Psoas muscle (tissue), 7 donors: ENCODE measurements at regions not wholly inside any gene's neighbourhood (a gene's known extent, or its start where the extent isn't known, plus 50 kb on each side); places are given as distances from the start of the nearest gene placed in this dataset.
A peak's percentile ranks its signal among the peaks of the same experiment; 100 is the strongest.
"Not testable (repeated sequence)": the region's sequence is repeated elsewhere in the genome, so short reads cannot be mapped to it uniquely, and the experiment has no call there.

Experiments
- ATAC-seq, 4 donors: fragments of 200-7000 bp; cut with Tn5 transposase; one replicate each; pipeline ENCODE4 v1.9.1; 2020; ENCODE audit warnings: moderate library complexity in 3 of 4, mild to moderate bottlenecking in 2 of 4
- DNase-seq, 2 donors: peaks; one replicate each; pipeline ENCODE4 v3.0.0-alpha.2; 2020
- H3K27ac ChIP-seq: fragments of 200-600 bp; one replicate; pipeline ENCODE4 v1.8.0; 2022
- H3K27me3 ChIP-seq, 3 donors: fragments of 200-600 bp in 1 of 3; one replicate each; pipeline versions ENCODE4 v1.6.1 to v1.8.0; 2013 to 2022; ENCODE audit warnings: low read length in 2 of 3, mild to moderate bottlenecking in 2 of 3, moderate library complexity in 1 of 3; ENCODE audit not compliant: insufficient read depth in 3 of 3
- H3K36me3 ChIP-seq, 2 donors: fragments of 200-600 bp in 1 of 2; one replicate each; pipeline versions ENCODE4 v1.6.1 to v1.8.0; 2013 to 2022; ENCODE audit warnings: low read depth in 1 of 2, mild to moderate bottlenecking in 1 of 2, moderate library complexity in 1 of 2; ENCODE audit not compliant: insufficient read depth in 1 of 2
- H3K4me1 ChIP-seq: fragments of 200-600 bp; one replicate; pipeline ENCODE4 v1.8.0; 2022
- H3K4me3 ChIP-seq: fragments of 200-600 bp; one replicate; pipeline ENCODE4 v1.8.0; 2022; ENCODE audit warnings: mild to moderate bottlenecking
- H3K9me3 ChIP-seq: fragments of 200-600 bp; one replicate; pipeline ENCODE4 v1.8.0; 2022
- WGBS, 3 donors: extraction: QIAGEN DNeasy Blood & Tissue Kit; methylation state at CpG; one replicate each; pipeline versions ENCODE4 v1.1.6 to v1.1.7; 2013; 5-methylcytosine and 5-hydroxymethylcytosine counted together
- intact Hi-C, 2 donors: fragments of 100-400 bp; cut with DNase I; formaldehyde crosslinking; loops; one replicate each; pipeline versions ENCODE4 v1.11.0 to v1.14.2; 2022
- TF ChIP-seq, protein P1 (sequence below): fragments of 200-600 bp; IDR thresholded peaks from one replicate; pipeline ENCODE4 v1.8.0; 2022; ENCODE audit warnings: antibody characterized with exemption
- donor health status: healthy with polysubstance abuse.
- donor health status: DM: no; HTN: no; CAD: no; lungs with moderate emphysema.
- donor health status: Bipolar disorder and iron deficiency.
- donor health status: healthy.
- donor health status: DM: yes; HTN: yes; CAD: no.
- donor health status: DM: no; HTN: no; CAD: no.
- donor health status: DM: yes; HTN: yes; CAD: no.

DNA sequence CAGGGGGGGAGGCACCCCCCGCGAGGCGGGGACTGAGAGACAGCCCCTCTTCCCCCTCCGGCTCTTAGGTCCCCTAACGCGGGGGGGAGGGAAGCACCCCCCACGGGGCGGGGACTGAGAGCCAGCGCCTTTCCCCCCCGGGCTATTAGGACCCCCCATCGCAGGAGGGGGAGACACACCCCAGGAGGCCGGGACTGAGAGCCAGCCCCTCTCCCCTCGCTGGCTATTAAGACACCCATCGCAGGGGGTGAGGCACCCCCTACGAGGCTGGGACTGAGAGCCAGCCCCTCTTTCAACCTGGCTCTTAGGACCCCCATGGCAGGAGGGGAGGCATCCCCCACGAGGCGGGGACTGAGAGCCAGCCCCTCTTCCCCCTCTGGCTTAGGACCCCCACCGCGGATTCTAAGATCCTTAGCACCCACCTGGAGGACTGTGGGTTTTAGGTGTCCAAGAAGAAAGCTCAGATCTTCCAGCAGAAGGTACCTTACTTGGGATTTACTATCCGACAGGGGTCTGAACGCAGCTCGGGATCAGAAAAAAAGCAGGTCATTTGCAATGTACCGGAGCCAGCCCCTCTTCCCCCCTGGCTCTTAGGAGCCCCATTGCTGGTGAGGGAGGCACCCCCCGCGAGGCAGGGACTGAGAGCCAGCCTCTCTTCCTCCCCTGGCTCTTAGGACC, 197.8 kb upstream of the PZP start:
- intact Hi-C loops: no loop called here
- ATAC-seq (no peak), DNase-seq (no peak)
- Histone ChIP-seq H3K4me3 (peak overlapping the region; percentile 55), H3K4me1 (no peaks in the 10 kb centered on the region), H3K27me3 (no peaks in the 10 kb centered on the region), H3K27ac (no peak overlapping the region), H3K36me3 (no peaks in the 10 kb centered on the region), H3K9me3 (no peaks in the 10 kb centered on the region)
- 45 to 77% (median 65%) methylated on average over 7 to 18 of the region's 25 CpGs for WGBS, 3 donors
- TF ChIP-seq, protein P1, sequence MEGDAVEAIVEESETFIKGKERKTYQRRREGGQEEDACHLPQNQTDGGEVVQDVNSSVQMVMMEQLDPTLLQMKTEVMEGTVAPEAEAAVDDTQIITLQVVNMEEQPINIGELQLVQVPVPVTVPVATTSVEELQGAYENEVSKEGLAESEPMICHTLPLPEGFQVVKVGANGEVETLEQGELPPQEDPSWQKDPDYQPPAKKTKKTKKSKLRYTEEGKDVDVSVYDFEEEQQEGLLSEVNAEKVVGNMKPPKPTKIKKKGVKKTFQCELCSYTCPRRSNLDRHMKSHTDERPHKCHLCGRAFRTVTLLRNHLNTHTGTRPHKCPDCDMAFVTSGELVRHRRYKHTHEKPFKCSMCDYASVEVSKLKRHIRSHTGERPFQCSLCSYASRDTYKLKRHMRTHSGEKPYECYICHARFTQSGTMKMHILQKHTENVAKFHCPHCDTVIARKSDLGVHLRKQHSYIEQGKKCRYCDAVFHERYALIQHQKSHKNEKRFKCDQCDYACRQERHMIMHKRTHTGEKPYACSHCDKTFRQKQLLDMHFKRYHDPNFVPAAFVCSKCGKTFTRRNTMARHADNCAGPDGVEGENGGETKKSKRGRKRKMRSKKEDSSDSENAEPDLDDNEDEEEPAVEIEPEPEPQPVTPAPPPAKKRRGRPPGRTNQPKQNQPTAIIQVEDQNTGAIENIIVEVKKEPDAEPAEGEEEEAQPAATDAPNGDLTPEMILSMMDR: no peak

DNA sequence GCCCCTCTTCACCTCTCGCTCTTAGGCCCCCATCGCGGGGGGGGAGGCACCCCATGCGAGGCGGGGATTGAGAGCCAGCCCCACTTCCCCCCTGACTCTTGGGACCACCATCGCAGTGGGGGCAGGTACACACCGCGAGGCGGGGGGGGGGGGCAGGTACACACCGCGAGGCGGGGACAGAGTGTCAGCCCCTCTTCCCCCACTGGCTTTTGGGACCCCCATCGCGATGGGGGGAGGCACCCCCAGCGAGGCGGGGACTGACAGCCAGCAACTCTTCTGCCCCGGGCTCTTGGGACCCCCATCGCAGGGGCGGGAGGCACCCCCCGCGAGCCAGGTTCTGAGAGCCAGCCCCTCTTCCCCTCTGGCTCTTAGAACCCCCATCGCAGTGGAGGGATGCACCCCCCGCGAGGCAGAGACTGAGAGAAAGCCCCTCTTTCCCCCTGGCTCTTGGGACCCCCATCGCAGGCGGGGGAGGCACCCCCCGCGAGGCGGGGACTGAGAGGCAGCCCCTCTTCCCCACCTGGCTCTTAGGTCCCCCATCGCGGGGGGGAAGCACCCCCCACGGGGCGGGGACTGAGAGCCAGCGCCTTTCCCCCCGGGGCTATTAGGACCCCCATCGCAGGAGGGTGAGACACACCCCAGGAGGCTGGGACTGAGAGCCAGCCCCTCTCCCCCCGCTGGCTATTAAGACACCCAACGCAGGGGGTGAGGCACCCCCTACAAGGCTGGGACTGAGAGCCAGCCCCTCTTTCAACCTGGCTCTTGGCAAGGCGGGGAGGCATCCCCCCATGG, 196.5 kb upstream of the PZP start:
- Histone ChIP-seq H3K36me3 (no peaks in the 10 kb centered on the region), H3K4me3 (no peak overlapping the region), H3K9me3 (no peaks in the 10 kb centered on the region), H3K27ac (no peak overlapping the region), H3K4me1 (no peaks in the 10 kb centered on the region), H3K27me3 (no peaks in the 10 kb centered on the region)
- DNase-seq (peak in 1 of 2 donors; percentile 20), ATAC-seq (no peak)
- TF ChIP-seq, protein P1: no peak
- 65 to 96% (median 94%) methylated on average over 16 to 33 of the region's 39 CpGs for WGBS, 3 donors
- intact Hi-C loops: no loop called here

- DNase-seq (no peak), ATAC-seq (no peak)
- H3K27ac ChIP-seq: no peak overlapping the region
- no peaks in the 10 kb centered on the region for H3K36me3 ChIP-seq
- no peaks in the 10 kb centered on the region for H3K9me3 ChIP-seq
- intact Hi-C loops: no loop called here
- H3K4me1 ChIP-seq: no peaks in the 10 kb centered on the region
- TF ChIP-seq, protein P1: no peak
- H3K27me3 ChIP-seq: no peaks in the 10 kb centered on the region
- no peak overlapping the region for H3K4me3 ChIP-seq
- 69 to 91% (median 89%) methylated on average over 9 to 20 of the region's 20 CpGs for WGBS, 3 donors
Measured at GRCh38 chr12:9404031-9404430, 195.8 kb upstream of the PZP start.

GRCh38 chr12:9402432-9403040, 194.3 kb upstream of the PZP start:
- ATAC-seq, H3K4me1 ChIP-seq, H3K36me3 ChIP-seq, H3K27me3 ChIP-seq, intact Hi-C loops, H3K27ac ChIP-seq, DNase-seq, H3K9me3 ChIP-seq, H3K4me3 ChIP-seq: not testable (repeated sequence)
- WGBS, 3 donors: 68 to 91% (median 82%) methylated on average over 10 to 11 of the region's 29 CpGs

DNA sequence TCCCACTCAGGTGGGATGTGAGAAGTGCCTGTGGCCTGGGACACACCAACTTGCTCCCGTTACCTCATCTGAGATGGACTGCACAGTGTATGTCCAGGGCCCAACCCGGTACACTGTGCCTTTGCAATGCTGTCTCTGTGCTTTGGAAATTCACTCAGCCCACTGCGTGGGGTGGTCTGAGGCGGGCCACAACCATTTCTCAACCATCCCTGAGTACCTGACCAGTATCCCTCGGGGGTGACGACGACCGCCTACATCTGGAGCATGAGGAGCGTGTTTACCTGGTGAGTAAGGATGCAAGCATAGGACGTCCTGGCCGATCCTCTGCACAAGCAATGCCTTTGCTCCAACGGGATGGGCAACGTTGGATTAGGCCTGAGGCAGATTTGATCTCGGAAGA, 188.2 kb upstream of the PZP start:
- intact Hi-C loops, H3K27ac ChIP-seq, H3K36me3 ChIP-seq, H3K4me3 ChIP-seq, H3K9me3 ChIP-seq, ATAC-seq, H3K4me1 ChIP-seq, DNase-seq, H3K27me3 ChIP-seq: not testable (repeated sequence)
- WGBS, 3 donors: 96 to 97% (median 96%) methylated on average over 12 to 14 of the region's 14 CpGs

- H3K36me3 ChIP-seq, H3K9me3 ChIP-seq, DNase-seq, H3K4me3 ChIP-seq, intact Hi-C loops, H3K4me1 ChIP-seq, H3K27me3 ChIP-seq, ATAC-seq, H3K27ac ChIP-seq: not testable (repeated sequence)
- WGBS, 3 donors: 100% methylated on average over 2 of the region's 5 CpGs; no CpG with 5 or more reads in 2 of the 3 donors
Measured at GRCh38 chr12:9395220-9395619, 187.0 kb upstream of the PZP start.
